ENCODE measurements at regions not wholly inside any gene's neighbourhood (a gene's known extent, or its start where the extent isn't known, plus 50 kb on each side); places are given as distances from the start of the nearest gene placed in this dataset.
"Not testable (repeated sequence)": the region's sequence is repeated elsewhere in the genome, so short reads cannot be mapped to it uniquely, and the experiment has no call there.

GRCh38 chr12:58671196-58671595 lies 249.1 kb downstream of the LRIG3 start:
- H3K4me2 ChIP-seq = no peak overlapping the region
- no peak overlapping the region for H3K9ac ChIP-seq
- WGBS (ENCODE audit: low lambda C conversion rate) = 25% methylated on average over 3 of the region's 3 CpGs
- H3K9me3 ChIP-seq = no peaks in the 10 kb centered on the region
- no peak overlapping the region for H2AFZ ChIP-seq (ENCODE audit: low read depth)
- no peaks in the 10 kb centered on the region for H4K20me1 ChIP-seq (ENCODE audit: insufficient read depth)
- no peaks in the 10 kb centered on the region for H3K9me2 ChIP-seq
- POLR2A ChIA-PET = no interaction called here
- H3K4me1 ChIP-seq (ENCODE audit: control insufficient read depth in 1 of 2, insufficient read depth in 2 of 2, low read depth in 1 of 2, low read length in 1 of 2) = no peaks in the 10 kb centered on the region
- H3F3A ChIP-seq (replicated peaks; ENCODE audit: insufficient read depth) = no peaks in the 10 kb centered on the region
- CTCF ChIA-PET = no interaction called here
- H3K4me3 ChIP-seq (ENCODE audit: low read depth in 2 of 2, low read length in 1 of 2) = no peak overlapping the region
- no peak overlapping the region for H3K27ac ChIP-seq (ENCODE audit: low read depth in 2 of 2, low read length in 1 of 2)
- no peak for DNase-seq
- H3K27me3 ChIP-seq (ENCODE audit: insufficient read depth) = no peaks in the 10 kb centered on the region
- no peaks in the 10 kb centered on the region for H3K79me2 ChIP-seq (ENCODE audit: insufficient read depth)
- TF ChIP-seq FOXJ3 (CRISPR knock-in tag; IDR thresholded peaks at IDR 0.05) (no peak), TEAD4 (IDR thresholded peaks at IDR 0.05; ENCODE audit: borderline replicate concordance, insufficient read depth) (no peak), RAD21 (IDR thresholded peaks at IDR 0.05; ENCODE audit: low read length) (no peak), IRF3 (IDR thresholded peaks at IDR 0.05; ENCODE audit: low read depth, low read length) (no peak), GATA2 (CRISPR knock-in tag; IDR thresholded peaks at IDR 0.05) (no peak), RFX5 (IDR thresholded peaks at IDR 0.05; ENCODE audit: low read length) (no peak), USF2 (IDR thresholded peaks at IDR 0.05; ENCODE audit: borderline replicate concordance, low read depth, low read length) (no peak), EZH2phosphoT487 (IDR thresholded peaks at IDR 0.05; ENCODE audit: borderline replicate concordance, low read depth) (no peak), TCF12 (IDR thresholded peaks at IDR 0.05) (no peak), FOXM1 (IDR thresholded peaks at IDR 0.05; ENCODE audit: low read depth) (no peak), ELF1 (IDR thresholded peaks at IDR 0.05) (no peak), YY1 (IDR thresholded peaks at IDR 0.05; ENCODE audit: low read depth) (no peak)
- TF ChIP-seq, protein P1, sequence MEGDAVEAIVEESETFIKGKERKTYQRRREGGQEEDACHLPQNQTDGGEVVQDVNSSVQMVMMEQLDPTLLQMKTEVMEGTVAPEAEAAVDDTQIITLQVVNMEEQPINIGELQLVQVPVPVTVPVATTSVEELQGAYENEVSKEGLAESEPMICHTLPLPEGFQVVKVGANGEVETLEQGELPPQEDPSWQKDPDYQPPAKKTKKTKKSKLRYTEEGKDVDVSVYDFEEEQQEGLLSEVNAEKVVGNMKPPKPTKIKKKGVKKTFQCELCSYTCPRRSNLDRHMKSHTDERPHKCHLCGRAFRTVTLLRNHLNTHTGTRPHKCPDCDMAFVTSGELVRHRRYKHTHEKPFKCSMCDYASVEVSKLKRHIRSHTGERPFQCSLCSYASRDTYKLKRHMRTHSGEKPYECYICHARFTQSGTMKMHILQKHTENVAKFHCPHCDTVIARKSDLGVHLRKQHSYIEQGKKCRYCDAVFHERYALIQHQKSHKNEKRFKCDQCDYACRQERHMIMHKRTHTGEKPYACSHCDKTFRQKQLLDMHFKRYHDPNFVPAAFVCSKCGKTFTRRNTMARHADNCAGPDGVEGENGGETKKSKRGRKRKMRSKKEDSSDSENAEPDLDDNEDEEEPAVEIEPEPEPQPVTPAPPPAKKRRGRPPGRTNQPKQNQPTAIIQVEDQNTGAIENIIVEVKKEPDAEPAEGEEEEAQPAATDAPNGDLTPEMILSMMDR (IDR thresholded peaks at IDR 0.05) = no peak
- no peaks in the 10 kb centered on the region for H3K36me3 ChIP-seq (replicated peaks in 1 of 2; ENCODE audit: control insufficient read depth in 1 of 2, insufficient read depth in 2 of 2, low read length in 1 of 2)

GRCh38 chr12:58673021-58673420 lies 247.3 kb downstream of the LRIG3 start:
- Histone ChIP-seq H3K4me1 (ENCODE audit: control insufficient read depth in 1 of 2, insufficient read depth in 2 of 2, low read depth in 1 of 2, low read length in 1 of 2) (no peaks in the 10 kb centered on the region), H3K27me3 (ENCODE audit: insufficient read depth) (no peaks in the 10 kb centered on the region), H3F3A (replicated peaks; ENCODE audit: insufficient read depth) (no peaks in the 10 kb centered on the region), H3K79me2 (ENCODE audit: insufficient read depth) (no peaks in the 10 kb centered on the region), H3K4me2 (no peak overlapping the region), H4K20me1 (ENCODE audit: insufficient read depth) (no peaks in the 10 kb centered on the region), H3K9ac (no peak overlapping the region), H3K27ac (ENCODE audit: low read depth in 2 of 2, low read length in 1 of 2) (no peak overlapping the region), H3K9me3 (no peaks in the 10 kb centered on the region), H3K36me3 (replicated peaks in 1 of 2; ENCODE audit: control insufficient read depth in 1 of 2, insufficient read depth in 2 of 2, low read length in 1 of 2) (no peaks in the 10 kb centered on the region), H3K9me2 (no peaks in the 10 kb centered on the region), H2AFZ (ENCODE audit: low read depth) (no peak overlapping the region), H3K4me3 (ENCODE audit: low read depth in 2 of 2, low read length in 1 of 2) (no peak overlapping the region)
- ChIA-PET POLR2A (no interaction called here), CTCF (no interaction called here)
- DNase-seq = no peak
- TF ChIP-seq NFIC (IDR thresholded peaks at IDR 0.05; ENCODE audit: borderline replicate concordance) (no peak), RAD21 (IDR thresholded peaks at IDR 0.05; ENCODE audit: low read length) (no peak), FOXM1 (IDR thresholded peaks at IDR 0.05; ENCODE audit: low read depth) (no peak), FOXJ3 (CRISPR knock-in tag; IDR thresholded peaks at IDR 0.05) (no peak), ELF1 (IDR thresholded peaks at IDR 0.05) (no peak)

DNA sequence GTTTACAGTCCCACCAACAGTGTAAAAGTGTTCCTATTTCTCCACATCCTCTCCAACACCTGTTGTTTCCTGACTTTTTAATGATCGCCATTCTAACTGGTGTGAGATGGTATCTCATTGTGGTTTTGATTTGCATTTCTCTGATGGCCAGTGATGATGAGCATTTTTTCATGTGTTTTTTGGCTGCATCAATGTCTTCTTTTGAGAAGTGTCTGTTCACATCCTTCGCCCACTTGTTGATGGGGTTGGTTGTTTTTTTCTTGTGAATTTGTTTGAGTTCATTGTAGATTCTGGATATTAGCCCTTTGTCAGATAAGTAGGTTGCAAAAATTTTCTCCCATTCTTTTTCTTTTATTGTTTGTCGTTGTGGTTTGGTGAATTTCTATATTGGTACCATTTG lies 242.5 kb downstream of the LRIG3 start:
- H4K20me1 ChIP-seq (ENCODE audit: insufficient read depth); H3K79me2 ChIP-seq (ENCODE audit: insufficient read depth); CTCF ChIA-PET; H3K27me3 ChIP-seq (ENCODE audit: insufficient read depth); H3K27ac ChIP-seq (ENCODE audit: low read depth in 2 of 2, low read length in 1 of 2); H3F3A ChIP-seq (replicated peaks; ENCODE audit: insufficient read depth); H3K9me2 ChIP-seq; POLR2A ChIA-PET; H3K4me3 ChIP-seq (ENCODE audit: low read depth in 2 of 2, low read length in 1 of 2); DNase-seq; H2AFZ ChIP-seq (ENCODE audit: low read depth); H3K4me1 ChIP-seq (ENCODE audit: control insufficient read depth in 1 of 2, insufficient read depth in 2 of 2, low read depth in 1 of 2, low read length in 1 of 2); H3K4me2 ChIP-seq; H3K36me3 ChIP-seq (replicated peaks in 1 of 2; ENCODE audit: control insufficient read depth in 1 of 2, insufficient read depth in 2 of 2, low read length in 1 of 2); H3K9ac ChIP-seq; H3K9me3 ChIP-seq: not testable (repeated sequence)
- WGBS (ENCODE audit: low lambda C conversion rate) = 33% methylated on average over 3 of the region's 3 CpGs
